Nephron (organoid): ENCODE measurements at regions not wholly inside any gene's neighbourhood (a gene's known extent, or its start where the extent isn't known, plus 50 kb on each side); places are given as distances from the start of the nearest gene placed in this dataset.

Experiments used
- H3K27ac Mint-ChIP-seq, 3 experiments: 2 replicates each; pipeline ENCODE4 v1.8.0; 2020; ENCODE audit warnings: mixed read lengths in 3 of 3, mild to moderate bottlenecking in 2 of 3, moderate library complexity in 1 of 3
- H3K27me3 Mint-ChIP-seq: 2 replicates; pipeline ENCODE4 v1.8.0; 2021; ENCODE audit warnings: low read depth, mild to moderate bottlenecking, moderate library complexity, mixed read lengths
- H3K36me3 Mint-ChIP-seq: 2 replicates; pipeline ENCODE4 v1.8.0; 2020; ENCODE audit warnings: low read depth, mixed read lengths
- H3K4me1 Mint-ChIP-seq: 2 replicates; pipeline ENCODE4 v1.8.0; 2020; ENCODE audit warnings: mixed read lengths
- H3K4me3 Mint-ChIP-seq, 3 experiments: 2 replicates each; pipeline ENCODE4 v1.8.0; 2020; ENCODE audit warnings: mild to moderate bottlenecking in 3 of 3, mixed read lengths in 3 of 3, moderate library complexity in 2 of 3
- H3K9me3 Mint-ChIP-seq: 2 replicates; pipeline ENCODE4 v1.8.0; 2020; ENCODE audit warnings: mixed read lengths
- TF ChIP-seq, protein P1 (sequence below), 3 experiments: fragments of 200-600 bp; sonication (generic); IDR thresholded peaks; one replicate each; pipeline ENCODE4 v1.5.0; 2021; ENCODE audit warnings: antibody characterized with exemption in 3 of 3; ENCODE audit not compliant: unreplicated experiment in 3 of 3

DNA sequence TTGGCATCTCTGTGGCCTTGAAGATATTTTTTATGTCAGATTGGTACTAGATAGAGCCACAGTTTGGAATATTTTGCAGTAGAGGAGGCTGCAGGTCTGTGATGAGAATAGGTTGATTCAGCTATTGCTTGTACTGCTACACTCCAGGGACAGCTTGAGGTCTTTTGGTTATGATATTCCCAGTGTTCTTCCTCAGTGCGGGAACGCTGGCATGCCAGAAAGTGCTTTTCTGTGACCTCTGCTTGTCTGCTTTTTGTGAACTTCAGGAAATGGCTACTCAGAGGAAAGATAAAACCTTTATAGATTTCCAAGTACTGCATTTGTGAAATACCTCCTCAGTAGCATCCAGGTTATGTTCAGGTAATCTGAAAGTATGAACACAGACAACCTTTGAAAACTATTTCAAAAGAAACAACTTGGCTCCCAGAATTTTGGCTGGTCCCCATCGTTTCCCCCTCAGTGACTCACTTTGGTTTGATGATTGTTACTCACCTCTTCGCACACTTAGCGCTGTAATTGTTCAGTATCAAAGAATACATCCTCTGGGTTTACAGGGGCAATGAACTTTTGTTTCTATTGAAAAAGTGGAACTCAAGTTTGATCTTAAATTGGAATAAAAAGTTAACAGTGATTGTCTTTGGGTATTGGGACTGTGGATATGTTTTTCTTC is 191.4 kb downstream of the HIPK3 start:
- Mint-ChIP-seq H3K4me3 (no peak overlapping the region), H3K27me3 (no peaks in the 10 kb centered on the region), H3K9me3 (no peaks in the 10 kb centered on the region), H3K36me3 (no peaks in the 10 kb centered on the region), H3K27ac (no peak overlapping the region), H3K4me1 (peaks cover 28% of the 10 kb centered on the region)
- TF ChIP-seq, protein P1, sequence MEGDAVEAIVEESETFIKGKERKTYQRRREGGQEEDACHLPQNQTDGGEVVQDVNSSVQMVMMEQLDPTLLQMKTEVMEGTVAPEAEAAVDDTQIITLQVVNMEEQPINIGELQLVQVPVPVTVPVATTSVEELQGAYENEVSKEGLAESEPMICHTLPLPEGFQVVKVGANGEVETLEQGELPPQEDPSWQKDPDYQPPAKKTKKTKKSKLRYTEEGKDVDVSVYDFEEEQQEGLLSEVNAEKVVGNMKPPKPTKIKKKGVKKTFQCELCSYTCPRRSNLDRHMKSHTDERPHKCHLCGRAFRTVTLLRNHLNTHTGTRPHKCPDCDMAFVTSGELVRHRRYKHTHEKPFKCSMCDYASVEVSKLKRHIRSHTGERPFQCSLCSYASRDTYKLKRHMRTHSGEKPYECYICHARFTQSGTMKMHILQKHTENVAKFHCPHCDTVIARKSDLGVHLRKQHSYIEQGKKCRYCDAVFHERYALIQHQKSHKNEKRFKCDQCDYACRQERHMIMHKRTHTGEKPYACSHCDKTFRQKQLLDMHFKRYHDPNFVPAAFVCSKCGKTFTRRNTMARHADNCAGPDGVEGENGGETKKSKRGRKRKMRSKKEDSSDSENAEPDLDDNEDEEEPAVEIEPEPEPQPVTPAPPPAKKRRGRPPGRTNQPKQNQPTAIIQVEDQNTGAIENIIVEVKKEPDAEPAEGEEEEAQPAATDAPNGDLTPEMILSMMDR (IDR thresholded peaks at IDR 0.05; ENCODE audit: unreplicated experiment in 3 of 3): no peak

DNA sequence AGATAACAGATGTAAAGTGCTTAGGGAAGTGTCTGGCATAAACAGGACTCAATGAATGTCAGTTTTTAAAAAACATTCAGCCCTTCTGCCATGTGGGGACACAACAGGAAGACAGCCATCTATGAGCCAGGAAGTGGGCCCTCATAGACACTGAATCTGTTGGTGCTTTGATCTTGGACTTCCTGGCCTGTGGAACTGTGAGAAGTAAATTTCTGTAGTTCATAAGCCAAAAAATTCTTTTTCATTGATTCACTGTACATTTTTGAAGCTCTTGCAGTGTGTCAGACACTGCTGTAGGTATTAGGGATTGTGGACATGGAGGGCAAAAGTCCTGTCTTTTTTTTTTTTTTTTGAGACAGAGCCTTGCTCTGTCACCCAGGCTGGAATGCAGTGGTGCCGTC is 188.6 kb downstream of the HIPK3 start:
- Mint-ChIP-seq H3K9me3 (peaks cover 8% of the 10 kb centered on the region), H3K36me3 (peaks cover 4% of the 10 kb centered on the region), H3K4me3 (no peak overlapping the region), H3K4me1 (peaks cover 19% of the 10 kb centered on the region), H3K27ac (peak overlapping the region in 2 of 3 experiments; percentile 16 to 35), H3K27me3 (no peaks in the 10 kb centered on the region)
- TF ChIP-seq, protein P1 (IDR thresholded peaks at IDR 0.05; ENCODE audit: unreplicated experiment in 3 of 3): no peak

DNA sequence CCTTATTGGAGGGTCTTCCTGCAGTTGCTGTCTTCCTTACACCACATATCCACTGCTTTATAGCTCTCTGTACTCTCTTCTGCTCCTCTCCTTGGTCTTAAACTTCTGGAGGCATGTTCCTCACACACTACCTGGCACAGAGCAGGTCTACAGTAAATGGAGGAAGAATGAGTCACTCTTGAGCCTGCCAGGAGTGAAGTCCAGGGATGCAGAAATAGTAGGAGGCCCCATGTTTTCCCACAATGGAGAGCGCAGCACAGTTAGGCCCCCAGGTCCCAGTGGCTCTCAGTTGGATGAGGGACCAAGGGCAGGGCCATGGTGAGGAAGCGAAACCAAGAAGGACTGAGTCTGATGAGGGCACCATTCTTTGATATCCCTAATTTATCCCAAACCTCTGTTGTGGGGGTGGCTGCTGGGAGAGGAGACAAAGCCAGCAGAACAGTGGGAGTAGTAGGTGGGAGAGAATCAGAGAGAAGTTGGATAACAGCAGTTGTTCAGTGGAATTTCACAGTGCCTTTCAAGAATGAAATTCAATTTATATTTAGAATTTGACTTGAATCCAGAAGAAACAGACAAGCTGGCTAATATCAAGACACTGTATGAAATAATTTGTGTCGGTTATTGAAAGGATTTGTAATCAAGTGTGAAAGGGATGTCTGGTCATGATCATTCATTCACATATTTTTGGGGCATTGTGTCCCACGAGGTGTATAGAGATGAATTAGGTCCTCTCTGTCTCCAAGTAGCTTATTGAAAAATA is 187.8 kb downstream of the HIPK3 start:
- Mint-ChIP-seq H3K4me1 (peaks cover 19% of the 10 kb centered on the region), H3K9me3 (peaks cover 8% of the 10 kb centered on the region), H3K36me3 (peaks cover 4% of the 10 kb centered on the region), H3K4me3 (peak overlapping the region in 1 of 3 experiments; percentile 18), H3K27me3 (no peaks in the 10 kb centered on the region), H3K27ac (peak overlapping the region in 2 of 3 experiments; percentile 16 to 35)
- TF ChIP-seq, protein P1 (IDR thresholded peaks at IDR 0.05; ENCODE audit: unreplicated experiment in 3 of 3): no peak

DNA sequence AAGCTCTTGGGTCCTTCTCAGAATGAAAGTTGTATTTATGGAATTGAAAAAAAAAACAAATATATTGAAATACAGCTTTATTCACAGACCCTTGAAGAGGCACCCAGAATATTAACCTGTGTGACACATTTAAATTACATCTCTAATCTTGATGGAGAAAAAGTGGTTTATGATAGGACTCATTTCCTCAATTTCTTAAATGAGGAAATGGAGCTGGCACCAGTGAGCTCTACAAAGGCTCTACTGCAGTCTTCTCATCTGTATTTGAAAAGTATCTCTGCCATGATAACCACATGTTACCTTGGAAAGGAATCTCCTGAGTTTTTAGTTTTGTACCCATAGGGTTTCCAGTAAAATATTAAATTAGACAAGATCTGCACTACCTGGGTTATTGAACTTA is 186.5 kb downstream of the HIPK3 start:
- H3K4me1 Mint-ChIP-seq: peaks cover 19% of the 10 kb centered on the region
- TF ChIP-seq, protein P1 (IDR thresholded peaks at IDR 0.05; ENCODE audit: unreplicated experiment in 3 of 3): no peak
- H3K36me3 Mint-ChIP-seq: peaks cover 4% of the 10 kb centered on the region
- H3K27ac Mint-ChIP-seq: no peak overlapping the region
- H3K4me3 Mint-ChIP-seq: no peak overlapping the region
- no peaks in the 10 kb centered on the region for H3K27me3 Mint-ChIP-seq
- H3K9me3 Mint-ChIP-seq: peaks cover 8% of the 10 kb centered on the region

DNA sequence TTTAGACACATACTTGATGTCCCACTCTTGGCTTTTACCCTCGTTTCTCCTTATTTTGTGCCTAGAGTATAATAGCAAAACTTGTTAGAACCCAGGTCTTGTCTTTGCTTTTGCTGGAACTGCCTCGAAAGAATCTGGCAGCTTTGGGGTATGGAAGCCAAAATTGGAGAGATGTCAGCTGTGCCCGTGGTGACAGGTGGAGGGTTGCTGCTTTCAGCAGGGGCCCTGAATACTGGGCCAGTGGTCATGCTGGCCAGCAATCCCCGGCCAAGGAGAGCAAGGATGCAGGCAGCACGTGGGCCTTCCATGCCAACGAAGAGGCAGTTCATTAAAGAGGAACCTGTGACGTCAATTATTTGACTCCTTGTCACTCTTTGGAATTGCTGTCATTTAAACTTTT is 181.1 kb downstream of the HIPK3 start:
- no peaks in the 10 kb centered on the region for H3K27me3 Mint-ChIP-seq
- no peak overlapping the region for H3K27ac Mint-ChIP-seq
- H3K9me3 Mint-ChIP-seq: peaks cover 23% of the 10 kb centered on the region
- peaks cover 7% of the 10 kb centered on the region for H3K4me1 Mint-ChIP-seq
- peaks cover 4% of the 10 kb centered on the region for H3K36me3 Mint-ChIP-seq
- TF ChIP-seq, protein P1 (IDR thresholded peaks at IDR 0.05; ENCODE audit: unreplicated experiment in 3 of 3): no peak
- H3K4me3 Mint-ChIP-seq: no peak overlapping the region
